22Rv1 (cell line): ENCODE measurements at regions not wholly inside any gene's neighbourhood (a gene's known extent, or its start where the extent isn't known, plus 50 kb on each side); places are given as distances from the start of the nearest gene placed in this dataset.
A peak's percentile ranks its signal among the peaks of the same experiment; 100 is the strongest.

Experiments used
- CTCF ChIP-seq: fragments of 450-650 bp; IDR thresholded peaks from 2 replicates; pipeline ENCODE4 v1.5.1; 2017; ENCODE audit warnings: mild to moderate bottlenecking
- ZFX ChIP-seq: fragments of 450-650 bp; IDR thresholded peaks from 2 replicates; pipeline ENCODE4 v1.6.1; 2017; ENCODE audit warnings: antibody characterized with exemption, borderline replicate concordance

GRCh38 chr3:117549716-117550115 is 840.1 kb downstream of the TUSC7 start:
- peak; percentile 22; the same call in 1 of the 2 replicates for TF ChIP-seq CTCF
- no peak for TF ChIP-seq ZFX
